ENCODE measurements at regions not wholly inside any gene's neighbourhood (a gene's known extent, or its start where the extent isn't known, plus 50 kb on each side); places are given as distances from the start of the nearest gene placed in this dataset.
"Not testable (repeated sequence)": the region's sequence is repeated elsewhere in the genome, so short reads cannot be mapped to it uniquely, and the experiment has no call there.

DNA sequence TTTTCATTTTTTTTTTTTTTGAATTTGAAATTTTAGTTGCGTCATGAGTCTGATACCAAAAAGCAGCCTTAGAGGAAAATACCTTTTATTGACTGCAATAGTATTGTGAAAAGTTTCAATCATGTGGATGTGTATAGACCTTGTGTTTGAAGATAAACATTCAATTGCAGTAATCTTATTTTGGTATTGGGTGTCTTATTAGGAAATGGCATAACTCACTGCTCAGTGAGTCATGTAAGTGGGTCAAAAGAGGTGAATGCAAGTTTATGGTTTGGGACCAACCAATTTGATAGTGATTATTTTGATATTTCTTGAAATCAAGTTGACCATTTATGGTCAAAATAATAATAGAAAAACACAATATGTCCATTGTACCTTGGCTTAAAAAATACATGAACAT lies 627.8 kb upstream of the SLIT2 start:
- Histone ChIP-seq H3K9me3 (no peaks in the 10 kb centered on the region), H3K36me3 (replicated peaks) (no peaks in the 10 kb centered on the region), H3K4me1 (no peaks in the 10 kb centered on the region), H3K27me3 (ENCODE audit: low read depth) (no peaks in the 10 kb centered on the region), H3K4me3 (no peak overlapping the region)
- DNase-seq (ENCODE audit: low spot score in 2 of 2): no peak
- in situ Hi-C loops (cut with MboI; ENCODE audit: low sequenced_read_pairs): no loop called here

- no peaks in the 10 kb centered on the region for H3K9me3 ChIP-seq
- no peaks in the 10 kb centered on the region for H3K4me1 ChIP-seq
- no peak overlapping the region for H3K4me3 ChIP-seq
- no peaks in the 10 kb centered on the region for H3K36me3 ChIP-seq (replicated peaks)
- in situ Hi-C loops (cut with MboI; ENCODE audit: low sequenced_read_pairs): no loop called here
- DNase-seq (ENCODE audit: low spot score in 2 of 2): no peak
- no peaks in the 10 kb centered on the region for H3K27me3 ChIP-seq (ENCODE audit: low read depth)
Measured at GRCh38 chr4:19615086-19615689, 636.5 kb upstream of the SLIT2 start.

DNA sequence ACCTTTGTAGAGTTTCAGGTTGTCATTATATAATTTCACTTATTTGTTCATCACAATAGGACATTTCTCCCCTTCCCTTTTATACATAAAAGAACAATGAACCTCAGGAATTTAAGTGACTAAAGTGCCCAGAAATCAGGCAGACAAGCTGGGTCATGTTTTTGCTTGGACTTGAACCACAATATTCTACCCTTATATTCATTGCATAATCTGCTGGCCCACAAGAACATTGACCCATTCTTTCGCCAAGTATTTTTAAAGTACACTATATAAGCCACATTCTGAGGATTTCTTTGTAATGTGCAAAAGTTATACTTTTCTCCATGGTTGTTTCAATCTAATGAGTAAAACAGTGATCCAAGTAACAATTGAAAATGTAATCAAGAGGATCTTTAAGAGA lies 637.5 kb upstream of the SLIT2 start:
- DNase-seq (ENCODE audit: low spot score in 2 of 2): no peak
- no peaks in the 10 kb centered on the region for H3K36me3 ChIP-seq (replicated peaks)
- in situ Hi-C loops (cut with MboI; ENCODE audit: low sequenced_read_pairs): no loop called here
- H3K27me3 ChIP-seq (ENCODE audit: low read depth): no peaks in the 10 kb centered on the region
- no peaks in the 10 kb centered on the region for H3K9me3 ChIP-seq
- no peak overlapping the region for H3K4me3 ChIP-seq
- H3K4me1 ChIP-seq: no peaks in the 10 kb centered on the region

DNA sequence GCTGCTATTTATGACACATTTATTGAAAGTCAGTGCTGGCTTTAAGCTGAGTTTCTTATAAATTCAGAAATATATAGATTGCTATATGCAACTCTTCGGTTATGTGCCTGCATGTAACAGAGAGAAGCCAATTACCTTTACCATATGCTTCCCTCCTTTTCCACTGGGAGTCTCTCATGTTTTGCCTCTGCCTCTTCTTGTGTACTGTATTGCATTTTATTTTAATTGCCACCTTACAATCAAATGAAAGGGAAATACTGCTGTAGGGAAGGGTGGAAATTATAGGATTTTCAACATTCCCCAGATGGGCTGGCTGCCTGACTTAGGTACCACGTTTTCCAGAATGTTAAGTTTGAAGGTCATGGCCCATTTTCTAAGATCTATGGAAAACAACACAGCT lies 655.4 kb upstream of the SLIT2 start:
- no peak overlapping the region for H3K4me3 ChIP-seq
- H3K27me3 ChIP-seq (ENCODE audit: low read depth): no peaks in the 10 kb centered on the region
- in situ Hi-C loops (cut with MboI; ENCODE audit: low sequenced_read_pairs): no loop called here
- no peak for DNase-seq (ENCODE audit: low spot score in 2 of 2)
- no peaks in the 10 kb centered on the region for H3K9me3 ChIP-seq
- H3K36me3 ChIP-seq (replicated peaks): no peaks in the 10 kb centered on the region
- no peaks in the 10 kb centered on the region for H3K4me1 ChIP-seq

DNA sequence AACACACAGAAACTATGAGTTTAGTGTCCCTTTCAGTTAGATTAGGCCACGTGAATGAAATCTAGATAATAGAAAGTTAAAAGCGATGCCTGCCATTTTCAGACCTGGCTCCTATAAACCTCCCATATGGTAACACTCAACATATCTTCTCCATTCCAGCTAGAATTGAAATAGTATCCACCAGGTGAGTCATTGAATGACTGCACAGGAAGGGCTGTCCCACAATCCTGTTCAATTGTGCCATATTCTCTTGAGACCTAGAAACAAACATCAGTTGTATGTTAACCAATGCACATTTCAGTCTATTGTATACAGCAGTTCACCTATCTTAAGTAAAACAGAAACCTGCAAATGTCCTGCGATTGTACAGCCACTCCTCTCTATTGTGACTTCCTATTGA lies 659.3 kb upstream of the SLIT2 start:
- in situ Hi-C loops (cut with MboI; ENCODE audit: low sequenced_read_pairs): no loop called here
- Histone ChIP-seq H3K9me3 (no peaks in the 10 kb centered on the region), H3K4me3 (no peak overlapping the region), H3K36me3 (replicated peaks) (no peaks in the 10 kb centered on the region), H3K27me3 (ENCODE audit: low read depth) (no peaks in the 10 kb centered on the region), H3K4me1 (no peaks in the 10 kb centered on the region)
- DNase-seq (ENCODE audit: low spot score in 2 of 2): no peak

GRCh38 chr4:19583827-19584569 lies 667.7 kb upstream of the SLIT2 start:
- Histone ChIP-seq H3K36me3 (replicated peaks) (no peaks in the 10 kb centered on the region), H3K27me3 (ENCODE audit: low read depth) (no peaks in the 10 kb centered on the region), H3K9me3 (no peaks in the 10 kb centered on the region), H3K4me1 (no peaks in the 10 kb centered on the region), H3K4me3 (no peak overlapping the region)
- in situ Hi-C loops (cut with MboI; ENCODE audit: low sequenced_read_pairs): no loop called here
- DNase-seq (ENCODE audit: low spot score in 2 of 2): no peak

GRCh38 chr4:19580095-19580494 lies 671.6 kb upstream of the SLIT2 start:
- no peaks in the 10 kb centered on the region for H3K36me3 ChIP-seq (replicated peaks)
- H3K4me3 ChIP-seq: no peak overlapping the region
- no peaks in the 10 kb centered on the region for H3K4me1 ChIP-seq
- H3K27me3 ChIP-seq (ENCODE audit: low read depth): no peaks in the 10 kb centered on the region
- in situ Hi-C loops (cut with MboI; ENCODE audit: low sequenced_read_pairs): no loop called here
- DNase-seq (ENCODE audit: low spot score in 2 of 2): no peak
- H3K9me3 ChIP-seq: no peaks in the 10 kb centered on the region

GRCh38 chr4:19579608-19580007 lies 672.1 kb upstream of the SLIT2 start:
- H3K9me3 ChIP-seq: no peaks in the 10 kb centered on the region
- H3K4me3 ChIP-seq: no peak overlapping the region
- no peaks in the 10 kb centered on the region for H3K4me1 ChIP-seq
- no peaks in the 10 kb centered on the region for H3K27me3 ChIP-seq (ENCODE audit: low read depth)
- DNase-seq (ENCODE audit: low spot score in 2 of 2): no peak
- no peaks in the 10 kb centered on the region for H3K36me3 ChIP-seq (replicated peaks)
- in situ Hi-C loops (cut with MboI; ENCODE audit: low sequenced_read_pairs): no loop called here

GRCh38 chr4:19577097-19577496 lies 674.6 kb upstream of the SLIT2 start:
- in situ Hi-C loops (cut with MboI; ENCODE audit: low sequenced_read_pairs): no loop called here
- no peak for DNase-seq (ENCODE audit: low spot score in 2 of 2)
- Histone ChIP-seq H3K27me3 (ENCODE audit: low read depth) (no peaks in the 10 kb centered on the region), H3K4me3 (no peak overlapping the region), H3K4me1 (no peaks in the 10 kb centered on the region), H3K9me3 (no peaks in the 10 kb centered on the region), H3K36me3 (replicated peaks) (no peaks in the 10 kb centered on the region)

DNA sequence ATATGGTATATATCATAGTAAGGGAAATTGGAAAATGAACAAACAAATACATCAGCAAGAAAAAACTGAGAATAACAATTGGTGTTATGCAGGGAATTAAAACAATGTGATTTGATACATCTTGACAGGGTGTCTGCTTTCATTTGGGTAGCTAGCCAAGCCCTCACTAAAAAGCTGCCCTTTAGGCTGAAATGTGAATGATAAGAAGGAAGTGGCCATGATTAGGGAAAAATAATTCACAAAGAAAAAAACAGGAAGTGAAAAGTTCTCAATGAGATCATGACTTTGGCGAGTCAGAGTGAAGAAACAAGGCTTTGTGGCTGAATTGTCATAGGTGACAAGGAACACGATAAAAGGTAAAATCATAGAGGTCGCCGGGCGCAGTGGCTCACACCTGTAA lies 675.8 kb upstream of the SLIT2 start:
- no peak for DNase-seq (ENCODE audit: low spot score in 2 of 2)
- Histone ChIP-seq H3K9me3 (no peaks in the 10 kb centered on the region), H3K27me3 (ENCODE audit: low read depth) (no peaks in the 10 kb centered on the region), H3K36me3 (replicated peaks) (no peaks in the 10 kb centered on the region), H3K4me3 (no peak overlapping the region), H3K4me1 (no peaks in the 10 kb centered on the region)
- in situ Hi-C loops (cut with MboI; ENCODE audit: low sequenced_read_pairs): no loop called here

GRCh38 chr4:19566041-19566440 lies 685.7 kb upstream of the SLIT2 start:
- H3K27me3 ChIP-seq (ENCODE audit: low read depth): no peaks in the 10 kb centered on the region
- H3K9me3 ChIP-seq: no peaks in the 10 kb centered on the region
- H3K4me1 ChIP-seq: no peaks in the 10 kb centered on the region
- in situ Hi-C loops (cut with MboI; ENCODE audit: low sequenced_read_pairs): no loop called here
- no peak for DNase-seq (ENCODE audit: low spot score in 2 of 2)
- H3K36me3 ChIP-seq (replicated peaks): no peaks in the 10 kb centered on the region
- H3K4me3 ChIP-seq: no peak overlapping the region

GRCh38 chr4:19562456-19562855 lies 689.2 kb upstream of the SLIT2 start:
- Histone ChIP-seq H3K4me1 (no peaks in the 10 kb centered on the region), H3K4me3 (no peak overlapping the region), H3K27me3 (ENCODE audit: low read depth) (no peaks in the 10 kb centered on the region), H3K36me3 (replicated peaks) (no peaks in the 10 kb centered on the region), H3K9me3 (no peaks in the 10 kb centered on the region)
- in situ Hi-C loops (cut with MboI; ENCODE audit: low sequenced_read_pairs): no loop called here
- DNase-seq (ENCODE audit: low spot score in 2 of 2): no peak

DNA sequence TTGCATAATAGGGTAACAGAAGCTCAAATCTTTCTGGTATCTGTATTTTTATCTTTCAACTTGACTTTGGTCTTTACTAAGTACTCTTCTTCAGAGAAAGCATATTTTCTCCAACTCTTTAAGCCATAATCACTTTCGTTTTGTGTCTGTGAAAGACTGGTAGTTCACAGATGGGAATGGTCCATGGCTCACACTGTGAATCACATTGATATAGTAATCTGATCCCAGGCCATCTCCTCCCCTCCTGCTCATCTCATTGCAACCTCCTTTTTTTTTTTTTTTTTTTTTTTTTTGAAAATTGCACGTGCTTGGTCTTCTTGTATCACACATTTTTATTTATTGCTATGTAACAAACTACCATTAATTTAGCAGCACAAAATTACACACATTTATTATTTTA lies 694.5 kb upstream of the SLIT2 start:
- Histone ChIP-seq H3K9me3 (no peaks in the 10 kb centered on the region), H3K4me3 (no peak overlapping the region), H3K27me3 (ENCODE audit: low read depth) (no peaks in the 10 kb centered on the region), H3K4me1 (no peaks in the 10 kb centered on the region), H3K36me3 (replicated peaks) (no peaks in the 10 kb centered on the region)
- in situ Hi-C loops (cut with MboI; ENCODE audit: low sequenced_read_pairs): no loop called here
- no peak for DNase-seq (ENCODE audit: low spot score in 2 of 2)

DNA sequence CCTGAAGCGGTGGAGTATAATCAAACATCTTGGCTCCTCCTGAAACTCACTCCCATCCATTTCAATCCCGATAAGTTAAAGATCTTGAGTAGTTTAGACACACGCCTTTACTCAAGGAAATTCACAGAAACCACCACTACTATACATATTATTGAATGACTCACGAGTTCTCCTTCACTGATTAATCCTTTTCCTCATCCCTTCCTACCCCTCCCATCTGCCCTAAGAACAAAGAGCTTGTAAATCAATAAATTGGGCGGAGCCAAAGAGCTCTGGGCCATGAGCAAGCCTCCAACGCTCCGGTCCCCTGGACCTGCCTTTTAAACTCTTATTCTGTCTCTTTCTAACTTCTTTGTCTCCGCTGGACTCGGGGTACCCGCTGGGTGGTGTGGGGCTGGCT lies 695.4 kb upstream of the SLIT2 start:
- H3K27me3 ChIP-seq (ENCODE audit: low read depth); DNase-seq (ENCODE audit: low spot score in 2 of 2); H3K4me1 ChIP-seq; H3K4me3 ChIP-seq; in situ Hi-C loops (cut with MboI; ENCODE audit: low sequenced_read_pairs); H3K36me3 ChIP-seq (replicated peaks); H3K9me3 ChIP-seq: not testable (repeated sequence)

DNA sequence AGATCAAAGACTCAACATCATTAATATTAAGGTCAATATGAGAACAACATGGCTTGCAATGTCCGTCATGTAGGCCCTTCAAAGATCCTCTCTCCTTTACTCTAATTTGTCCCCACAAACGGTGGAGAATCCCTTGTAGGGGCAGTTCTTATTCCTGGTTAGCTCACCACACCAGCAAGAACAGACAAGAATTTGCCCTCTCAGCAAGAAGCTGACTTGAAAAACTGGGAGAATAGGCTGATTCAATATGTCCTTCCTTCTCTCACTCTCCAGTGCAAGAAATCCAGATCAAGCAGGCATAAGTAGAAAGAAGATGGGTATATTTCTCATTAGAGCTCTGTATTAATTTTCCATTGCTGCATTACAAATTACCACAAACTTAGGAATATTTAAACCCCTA lies 704.2 kb upstream of the SLIT2 start:
- no peaks in the 10 kb centered on the region for H3K9me3 ChIP-seq
- no peaks in the 10 kb centered on the region for H3K36me3 ChIP-seq (replicated peaks)
- in situ Hi-C loops (cut with MboI; ENCODE audit: low sequenced_read_pairs): no loop called here
- no peak for DNase-seq (ENCODE audit: low spot score in 2 of 2)
- no peak overlapping the region for H3K4me3 ChIP-seq
- H3K4me1 ChIP-seq: no peaks in the 10 kb centered on the region
- no peaks in the 10 kb centered on the region for H3K27me3 ChIP-seq (ENCODE audit: low read depth)
